Panc1 (cell line): ENCODE measurements at regions not wholly inside any gene's neighbourhood (a gene's known extent, or its start where the extent isn't known, plus 50 kb on each side); places are given as distances from the start of the nearest gene placed in this dataset.
A peak's percentile ranks its signal among the peaks of the same experiment; 100 is the strongest.

Experiments used
- ATAC-seq: fragments of 200-7000 bp; cut with Tn5 transposase; 2 replicates; pipeline ENCODE4 v1.9.1; 2020; ENCODE audit warnings: mild to moderate bottlenecking, moderate library complexity
- BruUV-seq: library from RNA; stranded (reverse); fragments of 400-500 nt; replicated peaks from 2 replicates; lab custom pipeline; 2021; lab: Mats Ljungman, UMichigan
- CTCF ChIA-PET: fragments of 300-600 bp; sonication (Branson Sonifier 250); formaldehyde crosslinking; loops from one replicate; lab custom pipeline; 2022; ENCODE audit warnings: antibody characterized with exemption; lab: Charles Lee
- POLR2A ChIA-PET: fragments of 300-600 bp; sonication (Branson Sonifier 250); formaldehyde crosslinking; loops from one replicate; lab custom pipeline; 2022; ENCODE audit warnings: antibody characterized with exemption; lab: Charles Lee
- DNase-seq: peaks from one replicate; pipeline ENCODE4 v3.0.0-alpha.2; 2010; ENCODE audit warnings: low read depth, low spot score
- H3K27ac ChIP-seq: 2 replicates; pipeline ENCODE4 v1.5.1; 2011; ENCODE audit warnings: mild to moderate bottlenecking, low read length, inconsistent platforms
- H3K27me3 ChIP-seq: fragments of 200-500 bp; sonication (Bioruptor generic); 2 replicates; pipeline ENCODE4 v1.6.0; 2014; ENCODE audit warnings: low read length, inconsistent platforms; ENCODE audit not compliant: control insufficient read depth, insufficient read depth
- H3K36me3 ChIP-seq: fragments of 200-500 bp; sonication (Bioruptor generic); 2 replicates; pipeline ENCODE4 v1.5.1; 2014; ENCODE audit warnings: inconsistent platforms, mild to moderate bottlenecking, low read length, moderate library complexity; ENCODE audit not compliant: control insufficient read depth, insufficient read depth
- H3K4me1 ChIP-seq: 2 replicates; pipeline ENCODE4 v1.5.1; 2011; ENCODE audit warnings: inconsistent platforms, mild to moderate bottlenecking, low read length, moderate library complexity; ENCODE audit not compliant: control insufficient read depth, insufficient read depth
- H3K4me3 ChIP-seq, 2 experiments: 2 replicates each; pipeline ENCODE4 v1.5.1; 2011 to 2012; ENCODE audit warnings: low read depth in 2 of 2, low read length in 2 of 2, mild to moderate bottlenecking in 2 of 2, inconsistent platforms in 1 of 2, moderate library complexity in 1 of 2
- H3K9me3 ChIP-seq: fragments of 200-500 bp; sonication (Bioruptor generic); 2 replicates; pipeline ENCODE4 v1.5.1; 2014; ENCODE audit warnings: low read depth, mild to moderate bottlenecking, inconsistent platforms, low read length, moderate library complexity; ENCODE audit not compliant: control insufficient read depth, insufficient read depth
- POLR2AphosphoS5 ChIP-seq: IDR thresholded peaks from 2 replicates; pipeline ENCODE4 v1.6.1; 2012; ENCODE audit warnings: mild to moderate bottlenecking, low read depth, low read length, moderate library complexity
- SIN3A ChIP-seq: IDR thresholded peaks from 2 replicates; pipeline ENCODE4 v1.6.1; 2012; ENCODE audit warnings: low read depth, mild to moderate bottlenecking, low read length, moderate library complexity, borderline replicate concordance; ENCODE audit not compliant: insufficient read depth
- TCF7L2 ChIP-seq: IDR thresholded peaks from 2 replicates; pipeline ENCODE4 v1.6.1; 2011; ENCODE audit warnings: mild to moderate bottlenecking, low read depth, low read length, inconsistent platforms
- in situ Hi-C: cut with HindIII; loops from 2 replicates; pipeline ENCODE4 v1.10.0; 2016; ENCODE audit warnings: low sequenced_read_pairs, low pct_unique_long_range_greater_than_20kb
- intact Hi-C: fragments of 100-400 bp; cut with micrococcal nuclease; formaldehyde crosslinking; loops from one replicate; pipeline ENCODE4 v1.10.0; 2022; ENCODE audit not compliant: unreplicated experiment
- TF ChIP-seq, protein P1 (sequence below): fragments of 450-650 bp; IDR thresholded peaks from 2 replicates; pipeline ENCODE4 v1.5.1; 2017; ENCODE audit warnings: mild to moderate bottlenecking
- TF ChIP-seq, protein P2 (sequence below), 2 experiments: IDR thresholded peaks; 2 replicates each; pipeline ENCODE4 v1.6.1; 2011 to 2012; ENCODE audit warnings: low read depth in 2 of 2, control low read depth in 1 of 2, low read length in 1 of 2, mild to moderate bottlenecking in 1 of 2, moderate library complexity in 1 of 2; ENCODE audit not compliant: insufficient read depth in 1 of 2

DNA sequence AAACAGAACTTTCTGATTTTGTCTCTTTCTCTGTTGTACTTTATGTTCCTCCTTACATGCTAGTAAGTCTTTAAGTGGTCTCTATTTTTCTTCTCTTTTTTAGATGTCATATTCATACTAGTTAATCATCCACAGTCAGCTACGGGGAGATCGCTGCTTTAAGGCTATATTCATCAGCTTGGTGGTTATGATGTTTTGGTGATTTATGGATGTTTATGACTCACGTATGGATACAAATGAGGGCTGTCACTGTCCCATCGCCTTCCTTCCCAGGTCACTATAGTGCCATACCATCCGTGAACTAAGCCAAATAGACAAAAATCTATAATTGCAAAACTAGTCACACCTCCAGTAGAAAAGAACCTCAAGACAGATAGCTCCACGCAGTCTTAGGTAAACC is 296.8 kb upstream of the AADAT start:
- in situ Hi-C loops, result no loop called here
- no peak overlapping the region for H3K4me3 ChIP-seq
- POLR2A ChIA-PET, result no interaction called here

DNA sequence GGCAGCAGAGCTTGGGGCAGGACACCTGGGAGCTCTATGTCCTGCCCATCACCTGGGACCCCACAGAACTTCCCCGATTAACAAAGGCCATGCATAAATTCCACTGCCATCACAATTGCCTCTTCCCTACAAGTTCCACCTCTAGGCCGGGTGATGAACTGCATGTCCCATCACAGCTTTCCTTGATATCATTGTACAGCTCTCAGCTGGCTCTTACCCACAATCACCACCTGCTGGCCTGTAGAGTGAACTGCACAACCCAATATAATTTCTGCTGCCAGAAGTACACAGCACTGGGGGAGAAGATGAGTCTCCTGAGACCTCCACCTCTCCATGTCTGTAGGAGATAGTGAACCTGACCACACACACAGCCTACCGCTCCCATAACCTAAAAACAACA is 285.0 kb upstream of the AADAT start:
- DNase-seq, result peak; percentile 32
- TF ChIP-seq TCF7L2, result no peak
- TF ChIP-seq, protein P1, sequence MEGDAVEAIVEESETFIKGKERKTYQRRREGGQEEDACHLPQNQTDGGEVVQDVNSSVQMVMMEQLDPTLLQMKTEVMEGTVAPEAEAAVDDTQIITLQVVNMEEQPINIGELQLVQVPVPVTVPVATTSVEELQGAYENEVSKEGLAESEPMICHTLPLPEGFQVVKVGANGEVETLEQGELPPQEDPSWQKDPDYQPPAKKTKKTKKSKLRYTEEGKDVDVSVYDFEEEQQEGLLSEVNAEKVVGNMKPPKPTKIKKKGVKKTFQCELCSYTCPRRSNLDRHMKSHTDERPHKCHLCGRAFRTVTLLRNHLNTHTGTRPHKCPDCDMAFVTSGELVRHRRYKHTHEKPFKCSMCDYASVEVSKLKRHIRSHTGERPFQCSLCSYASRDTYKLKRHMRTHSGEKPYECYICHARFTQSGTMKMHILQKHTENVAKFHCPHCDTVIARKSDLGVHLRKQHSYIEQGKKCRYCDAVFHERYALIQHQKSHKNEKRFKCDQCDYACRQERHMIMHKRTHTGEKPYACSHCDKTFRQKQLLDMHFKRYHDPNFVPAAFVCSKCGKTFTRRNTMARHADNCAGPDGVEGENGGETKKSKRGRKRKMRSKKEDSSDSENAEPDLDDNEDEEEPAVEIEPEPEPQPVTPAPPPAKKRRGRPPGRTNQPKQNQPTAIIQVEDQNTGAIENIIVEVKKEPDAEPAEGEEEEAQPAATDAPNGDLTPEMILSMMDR, result peak; percentile 22; the same call in 1 of the 2 replicates
- TF ChIP-seq SIN3A, result no peak
- H3K9me3 ChIP-seq, result no peaks in the 10 kb centered on the region
- in situ Hi-C loops (no loop called here), intact Hi-C loops (no loop called here)
- ATAC-seq, result no peak
- no peaks in the 10 kb centered on the region for H3K27me3 ChIP-seq
- no peaks in the 10 kb centered on the region for H3K4me1 ChIP-seq
- H3K36me3 ChIP-seq, result no peaks in the 10 kb centered on the region
- no peak overlapping the region for H3K27ac ChIP-seq
- POLR2A ChIA-PET, result no interaction called here
- BruUV-seq, result no TSS peak
- no peak overlapping the region for H3K4me3 ChIP-seq
- CTCF ChIA-PET, result no interaction called here

More for the DNA sequence above, 296.8 kb upstream of the AADAT start:
- DNase-seq (no peak), ATAC-seq (no peak)
- Histone ChIP-seq H3K27ac (no peak overlapping the region), H3K9me3 (no peaks in the 10 kb centered on the region), H3K4me1 (no peaks in the 10 kb centered on the region), H3K27me3 (no peaks in the 10 kb centered on the region), H3K36me3 (no peaks in the 10 kb centered on the region)
- CTCF ChIA-PET, result no interaction called here
- intact Hi-C loops, result no loop called here
- no TSS peak for BruUV-seq
- TF ChIP-seq POLR2AphosphoS5 (no peak), SIN3A (no peak), TCF7L2 (no peak)
- TF ChIP-seq, protein P2, sequence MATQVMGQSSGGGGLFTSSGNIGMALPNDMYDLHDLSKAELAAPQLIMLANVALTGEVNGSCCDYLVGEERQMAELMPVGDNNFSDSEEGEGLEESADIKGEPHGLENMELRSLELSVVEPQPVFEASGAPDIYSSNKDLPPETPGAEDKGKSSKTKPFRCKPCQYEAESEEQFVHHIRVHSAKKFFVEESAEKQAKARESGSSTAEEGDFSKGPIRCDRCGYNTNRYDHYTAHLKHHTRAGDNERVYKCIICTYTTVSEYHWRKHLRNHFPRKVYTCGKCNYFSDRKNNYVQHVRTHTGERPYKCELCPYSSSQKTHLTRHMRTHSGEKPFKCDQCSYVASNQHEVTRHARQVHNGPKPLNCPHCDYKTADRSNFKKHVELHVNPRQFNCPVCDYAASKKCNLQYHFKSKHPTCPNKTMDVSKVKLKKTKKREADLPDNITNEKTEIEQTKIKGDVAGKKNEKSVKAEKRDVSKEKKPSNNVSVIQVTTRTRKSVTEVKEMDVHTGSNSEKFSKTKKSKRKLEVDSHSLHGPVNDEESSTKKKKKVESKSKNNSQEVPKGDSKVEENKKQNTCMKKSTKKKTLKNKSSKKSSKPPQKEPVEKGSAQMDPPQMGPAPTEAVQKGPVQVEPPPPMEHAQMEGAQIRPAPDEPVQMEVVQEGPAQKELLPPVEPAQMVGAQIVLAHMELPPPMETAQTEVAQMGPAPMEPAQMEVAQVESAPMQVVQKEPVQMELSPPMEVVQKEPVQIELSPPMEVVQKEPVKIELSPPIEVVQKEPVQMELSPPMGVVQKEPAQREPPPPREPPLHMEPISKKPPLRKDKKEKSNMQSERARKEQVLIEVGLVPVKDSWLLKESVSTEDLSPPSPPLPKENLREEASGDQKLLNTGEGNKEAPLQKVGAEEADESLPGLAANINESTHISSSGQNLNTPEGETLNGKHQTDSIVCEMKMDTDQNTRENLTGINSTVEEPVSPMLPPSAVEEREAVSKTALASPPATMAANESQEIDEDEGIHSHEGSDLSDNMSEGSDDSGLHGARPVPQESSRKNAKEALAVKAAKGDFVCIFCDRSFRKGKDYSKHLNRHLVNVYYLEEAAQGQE (IDR thresholded peaks at IDR 0.05; ENCODE audit: insufficient read depth in 1 of 2, low read depth in 2 of 2, low read length in 1 of 2), result no peak
- TF ChIP-seq, protein P1, result no peak

DNA sequence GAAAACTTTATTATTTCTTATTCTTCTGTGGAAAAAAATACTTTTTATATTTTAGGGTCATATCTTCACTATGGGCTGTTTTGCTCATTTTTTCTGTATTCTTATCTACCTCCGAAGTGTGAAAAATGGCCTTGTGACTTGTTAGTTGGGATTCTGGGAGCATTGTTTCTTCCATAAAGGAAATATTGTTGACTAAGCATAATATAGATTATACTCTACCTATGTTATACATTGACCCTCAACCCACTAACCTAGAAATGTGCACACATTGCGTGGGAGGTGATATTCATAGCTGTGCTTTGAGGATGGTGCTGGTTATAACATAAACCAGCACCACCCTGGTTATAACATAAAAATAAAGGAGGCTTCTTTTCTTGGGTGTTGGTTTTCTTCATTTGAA is 259.2 kb upstream of the AADAT start:
- intact Hi-C loops (no loop called here), in situ Hi-C loops (no loop called here)
- no peaks in the 10 kb centered on the region for H3K4me1 ChIP-seq
- CTCF ChIA-PET, result no interaction called here
- no peaks in the 10 kb centered on the region for H3K27me3 ChIP-seq
- H3K9me3 ChIP-seq, result no peaks in the 10 kb centered on the region
- TF ChIP-seq POLR2AphosphoS5, result no peak
- TF ChIP-seq, protein P1, result no peak
- no peak for TF ChIP-seq SIN3A
- TF ChIP-seq, protein P2 (IDR thresholded peaks at IDR 0.05; ENCODE audit: insufficient read depth in 1 of 2, low read depth in 2 of 2, low read length in 1 of 2), result no peak
- TF ChIP-seq TCF7L2, result no peak
- DNase-seq (no peak), ATAC-seq (no peak)
- POLR2A ChIA-PET, result no interaction called here
- no peak overlapping the region for H3K4me3 ChIP-seq
- no peaks in the 10 kb centered on the region for H3K36me3 ChIP-seq
- H3K27ac ChIP-seq, result no peak overlapping the region
- BruUV-seq, result no TSS peak
